ENCODE measurements at regions not wholly inside any gene's neighbourhood (a gene's known extent, or its start where the extent isn't known, plus 50 kb on each side); places are given as distances from the start of the nearest gene placed in this dataset.
"Not testable (repeated sequence)": the region's sequence is repeated elsewhere in the genome, so short reads cannot be mapped to it uniquely, and the experiment has no call there.

- TF ChIP-seq CTCF (IDR thresholded peaks at IDR 0.05): no peak
- TF ChIP-seq EZH2 (IDR thresholded peaks at IDR 0.05): no peak
- TF ChIP-seq EZH2phosphoT487 (IDR thresholded peaks at IDR 0.05): no peak
- H3K27me3 Mint-ChIP-seq (ENCODE audit: insufficient read depth, low read depth): no peaks in the 10 kb centered on the region
These were observed 167.0 kb downstream of the TBX18 start for GRCh38 chr6:84597238-84597875.

GRCh38 chr6:84596488-84596887 is 167.9 kb downstream of the TBX18 start:
- DNase-seq (ENCODE audit: low spot score): no peak
- Histone ChIP-seq H3F3A (ENCODE audit: low read depth) (no peaks in the 10 kb centered on the region), H3K27me3 (no peaks in the 10 kb centered on the region), H3K36me3 (no peaks in the 10 kb centered on the region), H3K4me1 (no peaks in the 10 kb centered on the region), H3K27ac (no peak overlapping the region), H3K9ac (no peak overlapping the region), H3K4me3 (no peak overlapping the region), H2AFZ (replicated peaks) (no peak overlapping the region), H3K4me2 (no peak overlapping the region), H4K20me1 (ENCODE audit: low read depth) (no peaks in the 10 kb centered on the region), H3K9me3 (ENCODE audit: low read depth) (no peaks in the 10 kb centered on the region), H3K79me2 (ENCODE audit: low read depth) (no peaks in the 10 kb centered on the region)
- TF ChIP-seq CTCF (IDR thresholded peaks at IDR 0.05) (no peak), EZH2phosphoT487 (IDR thresholded peaks at IDR 0.05) (no peak), EZH2 (IDR thresholded peaks at IDR 0.05) (no peak)
- Mint-ChIP-seq H3K36me3 (no peaks in the 10 kb centered on the region), H3K4me1 (no peaks in the 10 kb centered on the region), H3K4me3 (no peak overlapping the region), H3K27ac (no peak overlapping the region), H3K9me3 (no peaks in the 10 kb centered on the region), H3K27me3 (ENCODE audit: insufficient read depth, low read depth) (no peaks in the 10 kb centered on the region)

More at GRCh38 chr6:84597238-84597875, 167.0 kb downstream of the TBX18 start:
- no peaks in the 10 kb centered on the region for H3K36me3 ChIP-seq
- no peak for DNase-seq (ENCODE audit: low spot score)
- H3K4me1 ChIP-seq: no peaks in the 10 kb centered on the region
- Mint-ChIP-seq H3K27ac (no peak overlapping the region), H3K9me3 (no peaks in the 10 kb centered on the region), H3K36me3 (no peaks in the 10 kb centered on the region), H3K4me1 (no peaks in the 10 kb centered on the region), H3K4me3 (no peak overlapping the region)
- no peaks in the 10 kb centered on the region for H3K79me2 ChIP-seq (ENCODE audit: low read depth)
- no peak overlapping the region for H3K9ac ChIP-seq
- H3F3A ChIP-seq (ENCODE audit: low read depth): no peaks in the 10 kb centered on the region
- no peaks in the 10 kb centered on the region for H3K27me3 ChIP-seq
- H3K27ac ChIP-seq: no peak overlapping the region
- H4K20me1 ChIP-seq (ENCODE audit: low read depth): no peaks in the 10 kb centered on the region
- H3K4me2 ChIP-seq: no peak overlapping the region
- H2AFZ ChIP-seq (replicated peaks): no peak overlapping the region
- H3K4me3 ChIP-seq: no peak overlapping the region
- no peaks in the 10 kb centered on the region for H3K9me3 ChIP-seq (ENCODE audit: low read depth)

- Histone ChIP-seq H3K4me1 (no peaks in the 10 kb centered on the region), H2AFZ (replicated peaks) (no peak overlapping the region), H3K4me2 (no peak overlapping the region), H3K36me3 (no peaks in the 10 kb centered on the region), H4K20me1 (ENCODE audit: low read depth) (no peaks in the 10 kb centered on the region), H3K9me3 (ENCODE audit: low read depth) (no peaks in the 10 kb centered on the region), H3K9ac (no peak overlapping the region), H3F3A (ENCODE audit: low read depth) (no peaks in the 10 kb centered on the region), H3K27ac (no peak overlapping the region), H3K4me3 (no peak overlapping the region), H3K79me2 (ENCODE audit: low read depth) (no peaks in the 10 kb centered on the region), H3K27me3 (no peaks in the 10 kb centered on the region)
- no peak for DNase-seq (ENCODE audit: low spot score)
- Mint-ChIP-seq H3K27me3 (ENCODE audit: insufficient read depth, low read depth) (peaks cover 2% of the 10 kb centered on the region), H3K27ac (no peak overlapping the region), H3K36me3 (no peaks in the 10 kb centered on the region), H3K9me3 (no peaks in the 10 kb centered on the region), H3K4me3 (no peak overlapping the region), H3K4me1 (no peaks in the 10 kb centered on the region)
- no peak for TF ChIP-seq EZH2 (IDR thresholded peaks at IDR 0.05)
- no peak for TF ChIP-seq EZH2phosphoT487 (IDR thresholded peaks at IDR 0.05)
These were observed 175.7 kb downstream of the TBX18 start for GRCh38 chr6:84588697-84589080.

- not testable (repeated sequence) for H3K27me3 ChIP-seq; H3K4me1 Mint-ChIP-seq; H3K9ac ChIP-seq; H3K27ac ChIP-seq; H2AFZ ChIP-seq (replicated peaks); H3K9me3 Mint-ChIP-seq; H3K36me3 ChIP-seq; H3K36me3 Mint-ChIP-seq; H3K27me3 Mint-ChIP-seq (ENCODE audit: insufficient read depth, low read depth); H3F3A ChIP-seq (ENCODE audit: low read depth); H3K4me3 ChIP-seq; DNase-seq (ENCODE audit: low spot score); H3K27ac Mint-ChIP-seq; H4K20me1 ChIP-seq (ENCODE audit: low read depth); H3K9me3 ChIP-seq (ENCODE audit: low read depth); H3K4me2 ChIP-seq; H3K79me2 ChIP-seq (ENCODE audit: low read depth); H3K4me1 ChIP-seq; H3K4me3 Mint-ChIP-seq
These were observed 176.3 kb downstream of the TBX18 start for GRCh38 chr6:84587994-84588696.

- not testable (repeated sequence) for H3K9me3 ChIP-seq (ENCODE audit: low read depth); H3K27ac Mint-ChIP-seq; H3K27me3 Mint-ChIP-seq (ENCODE audit: insufficient read depth, low read depth); H3K4me1 ChIP-seq; H3K36me3 Mint-ChIP-seq; H3K4me2 ChIP-seq; H4K20me1 ChIP-seq (ENCODE audit: low read depth); H3K9me3 Mint-ChIP-seq; DNase-seq (ENCODE audit: low spot score); H3K4me3 ChIP-seq; H3F3A ChIP-seq (ENCODE audit: low read depth); H3K27me3 ChIP-seq; H3K4me1 Mint-ChIP-seq; H3K27ac ChIP-seq; H3K36me3 ChIP-seq; H3K9ac ChIP-seq; H3K4me3 Mint-ChIP-seq; H2AFZ ChIP-seq (replicated peaks); H3K79me2 ChIP-seq (ENCODE audit: low read depth)
These were observed 177.0 kb downstream of the TBX18 start for GRCh38 chr6:84587202-84587940.

All from neural progenitor cell (in vitro differentiated cells).